ENCODE measurements at regions not wholly inside any gene's neighbourhood (a gene's known extent, or its start where the extent isn't known, plus 50 kb on each side); places are given as distances from the start of the nearest gene placed in this dataset.

- no peak for TF ChIP-seq CTCF (IDR thresholded peaks at IDR 0.05)
- TF ChIP-seq POLR2A (IDR thresholded peaks at IDR 0.05), result no peak
These were observed 233.1 kb upstream of the HES1 start for GRCh38 chr3:193902607-193903511.
